Mesendoderm (in vitro differentiated cells): ENCODE measurements at regions not wholly inside any gene's neighbourhood (a gene's known extent, or its start where the extent isn't known, plus 50 kb on each side); places are given as distances from the start of the nearest gene placed in this dataset.

Experiments
- DNase-seq: peaks from one replicate; pipeline ENCODE4 v3.0.0; 2013
- H2AK5ac ChIP-seq: 2 replicates; pipeline ENCODE4 v1.6.1; 2013; ENCODE audit warnings: low read length, inconsistent platforms
- H2BK120ac ChIP-seq: 2 replicates; pipeline ENCODE4 v1.6.1; 2013; ENCODE audit warnings: low read depth, mild to moderate bottlenecking, low read length, moderate library complexity, mixed read lengths
- H2BK15ac ChIP-seq: replicated peaks from 2 replicates; pipeline ENCODE4 v1.6.1; 2013; ENCODE audit warnings: low read depth, mild to moderate bottlenecking, moderate library complexity
- H2BK5ac ChIP-seq: 2 replicates; pipeline ENCODE4 v1.6.1; 2013; ENCODE audit warnings: low read length, inconsistent platforms
- H3K18ac ChIP-seq: 2 replicates; pipeline ENCODE4 v1.6.1; 2013; ENCODE audit warnings: mild to moderate bottlenecking, low read length, mixed read lengths
- H3K23ac ChIP-seq: one replicate; pipeline ENCODE4 v1.6.1; 2013; ENCODE audit warnings: low read length
- H3K27ac ChIP-seq: 2 replicates; pipeline ENCODE4 v1.5.1; 2013; ENCODE audit warnings: low read depth, mild to moderate bottlenecking, inconsistent platforms, low read length, moderate library complexity
- H3K27me3 ChIP-seq: 2 replicates; pipeline ENCODE4 v1.6.1; 2013; ENCODE audit warnings: low read length, control low read depth, mild to moderate bottlenecking, inconsistent platforms; ENCODE audit not compliant: insufficient read depth, poor library complexity
- H3K36me3 ChIP-seq: 2 replicates; pipeline ENCODE4 v1.6.1; 2013; ENCODE audit warnings: low read length, inconsistent platforms; ENCODE audit not compliant: control insufficient read depth, insufficient read depth
- H3K4ac ChIP-seq: one replicate; pipeline ENCODE4 v1.6.1; 2013; ENCODE audit warnings: low read depth, mild to moderate bottlenecking, low read length, moderate library complexity
- H3K4me1 ChIP-seq: 2 replicates; pipeline ENCODE4 v1.6.1; 2013; ENCODE audit warnings: low read depth, low read length, inconsistent platforms; ENCODE audit not compliant: control insufficient read depth
- H3K4me2 ChIP-seq: 2 replicates; pipeline ENCODE4 v1.6.1; 2013; ENCODE audit warnings: low read length
- H3K4me3 ChIP-seq: 2 replicates; pipeline ENCODE4 v1.5.1; 2013; ENCODE audit warnings: mild to moderate bottlenecking, low read length
- H3K56ac ChIP-seq: one replicate; pipeline ENCODE4 v1.6.1; 2013; ENCODE audit warnings: low read length
- H3K79me1 ChIP-seq: 2 replicates; pipeline ENCODE4 v1.6.1; 2013; ENCODE audit warnings: low read length, inconsistent platforms
- H3K79me2 ChIP-seq: 2 replicates; pipeline ENCODE4 v1.6.1; 2013; ENCODE audit warnings: mild to moderate bottlenecking, low read length; ENCODE audit not compliant: control insufficient read depth, insufficient read depth
- H3K9ac ChIP-seq: 2 replicates; pipeline ENCODE4 v1.6.1; 2013; ENCODE audit warnings: low read length, inconsistent platforms
- H4K5ac ChIP-seq: one replicate; pipeline ENCODE4 v1.6.1; 2013; ENCODE audit warnings: low read length
- H4K8ac ChIP-seq: one replicate; pipeline ENCODE4 v1.6.1; 2013; ENCODE audit warnings: low read depth, mild to moderate bottlenecking, control low read depth, low read length, moderate library complexity
- WGBS: extraction: QIAGEN DNeasy Blood & Tissue Kit; methylation state at CpG from one replicate; pipeline ENCODE4 v1.1.7; 2013; ENCODE audit warnings: low lambda C conversion rate, missing lambda C conversion rate; ENCODE audit not compliant: insufficient coverage; ENCODE audit errors: extremely low coverage; 5-methylcytosine and 5-hydroxymethylcytosine counted together

- H3K56ac ChIP-seq = no peak overlapping the region
- no peak overlapping the region for H4K5ac ChIP-seq
- H3K79me2 ChIP-seq = no peaks in the 10 kb centered on the region
- H3K36me3 ChIP-seq = no peaks in the 10 kb centered on the region
- no peaks in the 10 kb centered on the region for H3K4me1 ChIP-seq
- H3K9ac ChIP-seq = no peak overlapping the region
- H2BK120ac ChIP-seq = no peak overlapping the region
- no CpG with 5 or more reads among the region's 3 CpGs for WGBS
- H3K4ac ChIP-seq = no peak overlapping the region
- H3K18ac ChIP-seq = no peak overlapping the region
- no peak overlapping the region for H3K23ac ChIP-seq
- H3K4me2 ChIP-seq = no peak overlapping the region
- H2BK5ac ChIP-seq = no peak overlapping the region
- H3K27ac ChIP-seq = no peak overlapping the region
- no peak overlapping the region for H3K4me3 ChIP-seq
- no peak overlapping the region for H2AK5ac ChIP-seq
- H3K27me3 ChIP-seq = no peaks in the 10 kb centered on the region
- no peaks in the 10 kb centered on the region for H3K79me1 ChIP-seq
- H4K8ac ChIP-seq = no peak overlapping the region
- H2BK15ac ChIP-seq = no peak overlapping the region
- no peak for DNase-seq
Observed at GRCh38 chr10:129047600-129047999, 419.4 kb upstream of the MGMT start.

- no peaks in the 10 kb centered on the region for H3K79me2 ChIP-seq
- H3K9ac ChIP-seq = no peak overlapping the region
- peak; percentile 74 for DNase-seq
- H3K27me3 ChIP-seq = no peaks in the 10 kb centered on the region
- H3K27ac ChIP-seq = no peak overlapping the region
- H3K23ac ChIP-seq = no peak overlapping the region
- H3K4me3 ChIP-seq = no peak overlapping the region
- H3K4ac ChIP-seq = no peak overlapping the region
- no peak overlapping the region for H3K18ac ChIP-seq
- no peak overlapping the region for H2BK15ac ChIP-seq
- H2AK5ac ChIP-seq = no peak overlapping the region
- no peak overlapping the region for H2BK5ac ChIP-seq
- WGBS = no CpG with 5 or more reads among the region's 12 CpGs
- H4K8ac ChIP-seq = no peak overlapping the region
- no peak overlapping the region for H2BK120ac ChIP-seq
- H3K79me1 ChIP-seq = no peaks in the 10 kb centered on the region
- no peaks in the 10 kb centered on the region for H3K4me1 ChIP-seq
- no peaks in the 10 kb centered on the region for H3K36me3 ChIP-seq
- H4K5ac ChIP-seq = no peak overlapping the region
- H3K4me2 ChIP-seq = no peak overlapping the region
- no peak overlapping the region for H3K56ac ChIP-seq
Observed at GRCh38 chr10:129048513-129048912, 418.5 kb upstream of the MGMT start.

GRCh38 chr10:129049501-129049900 lies 417.5 kb upstream of the MGMT start:
- no peak overlapping the region for H2AK5ac ChIP-seq
- no peaks in the 10 kb centered on the region for H3K79me1 ChIP-seq
- no peak overlapping the region for H3K4ac ChIP-seq
- no peak overlapping the region for H3K4me3 ChIP-seq
- no peaks in the 10 kb centered on the region for H3K27me3 ChIP-seq
- H3K23ac ChIP-seq = no peak overlapping the region
- no peak overlapping the region for H3K18ac ChIP-seq
- no CpG with 5 or more reads among the region's 7 CpGs for WGBS
- no peaks in the 10 kb centered on the region for H3K4me1 ChIP-seq
- H3K9ac ChIP-seq = no peak overlapping the region
- no peak overlapping the region for H2BK5ac ChIP-seq
- no peak overlapping the region for H4K8ac ChIP-seq
- H3K4me2 ChIP-seq = no peak overlapping the region
- H2BK15ac ChIP-seq = no peak overlapping the region
- no peak for DNase-seq
- no peaks in the 10 kb centered on the region for H3K79me2 ChIP-seq
- no peak overlapping the region for H3K56ac ChIP-seq
- H4K5ac ChIP-seq = no peak overlapping the region
- H3K27ac ChIP-seq = no peak overlapping the region
- H2BK120ac ChIP-seq = no peak overlapping the region
- H3K36me3 ChIP-seq = no peaks in the 10 kb centered on the region

DNA sequence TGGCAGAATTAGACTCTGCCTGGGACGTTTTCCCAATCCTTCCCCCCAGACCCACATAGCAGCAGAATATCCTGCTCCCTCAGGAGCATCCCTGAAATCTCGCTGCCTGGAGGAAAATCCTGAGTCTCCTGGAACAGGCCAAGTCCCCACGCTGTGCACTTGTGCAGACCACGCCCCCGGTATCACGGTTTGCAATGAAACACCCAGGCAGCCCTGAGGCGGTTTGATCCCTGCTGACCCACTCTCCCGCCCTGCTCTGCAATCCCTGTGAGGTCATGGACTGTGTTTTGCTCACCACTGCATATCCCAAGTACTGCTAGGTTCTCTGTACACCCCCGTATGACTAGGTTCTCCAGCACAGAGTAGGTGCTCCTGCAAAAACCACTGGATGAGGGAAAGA lies 411.8 kb upstream of the MGMT start:
- Histone ChIP-seq H3K27ac (no peak overlapping the region), H2AK5ac (no peak overlapping the region), H4K8ac (no peak overlapping the region), H4K5ac (no peak overlapping the region), H3K4me1 (no peaks in the 10 kb centered on the region), H3K79me2 (no peaks in the 10 kb centered on the region), H3K4me3 (no peak overlapping the region), H3K79me1 (no peaks in the 10 kb centered on the region), H2BK15ac (no peak overlapping the region), H2BK120ac (no peak overlapping the region), H3K9ac (no peak overlapping the region), H3K23ac (no peak overlapping the region), H3K4ac (no peak overlapping the region), H3K56ac (no peak overlapping the region), H3K18ac (no peak overlapping the region), H3K36me3 (no peaks in the 10 kb centered on the region), H3K4me2 (no peak overlapping the region), H2BK5ac (no peak overlapping the region), H3K27me3 (no peaks in the 10 kb centered on the region)
- no peak for DNase-seq
- no CpG with 5 or more reads among the region's 9 CpGs for WGBS

GRCh38 chr10:129055986-129056385 lies 411.1 kb upstream of the MGMT start:
- H3K36me3 ChIP-seq = no peaks in the 10 kb centered on the region
- H3K79me1 ChIP-seq = no peaks in the 10 kb centered on the region
- no peaks in the 10 kb centered on the region for H3K4me1 ChIP-seq
- no peak overlapping the region for H3K23ac ChIP-seq
- no peak overlapping the region for H2BK120ac ChIP-seq
- no peak overlapping the region for H3K4me3 ChIP-seq
- no peak overlapping the region for H2AK5ac ChIP-seq
- H2BK5ac ChIP-seq = no peak overlapping the region
- H3K18ac ChIP-seq = no peak overlapping the region
- no peak overlapping the region for H4K5ac ChIP-seq
- no peak overlapping the region for H4K8ac ChIP-seq
- H3K27me3 ChIP-seq = no peaks in the 10 kb centered on the region
- no peak overlapping the region for H3K4me2 ChIP-seq
- no peak overlapping the region for H3K27ac ChIP-seq
- DNase-seq = no peak
- H3K9ac ChIP-seq = no peak overlapping the region
- no peak overlapping the region for H2BK15ac ChIP-seq
- no CpG with 5 or more reads among the region's 17 CpGs for whole genome bisulfite sequencing
- no peak overlapping the region for H3K4ac ChIP-seq
- H3K79me2 ChIP-seq = no peaks in the 10 kb centered on the region
- no peak overlapping the region for H3K56ac ChIP-seq
